Ascending aorta (tissue), 2 donors: ENCODE measurements at regions not wholly inside any gene's neighbourhood (a gene's known extent, or its start where the extent isn't known, plus 50 kb on each side); places are given as distances from the start of the nearest gene placed in this dataset.

Experiments
- DNase-seq, 2 donors: peaks; one replicate each; pipeline ENCODE4 v3.0.0-alpha.2; 2019; ENCODE audit warnings: low spot score in 2 of 2
- H3K27ac ChIP-seq, 2 donors: fragments of 200-600 bp; sonication (generic); one replicate each; pipeline ENCODE4 v1.5.1; 2016 to 2017; ENCODE audit warnings: mild to moderate bottlenecking in 1 of 2
- H3K27me3 ChIP-seq: fragments of 200-600 bp; sonication (generic); one replicate; pipeline ENCODE4 v1.5.1; 2017
- H3K36me3 ChIP-seq, 2 donors: fragments of 200-600 bp; sonication (generic); one replicate each; pipeline ENCODE4 v1.5.1; 2016
- H3K4me1 ChIP-seq, 2 donors: fragments of 200-600 bp; sonication (generic); one replicate each; pipeline ENCODE4 v1.5.1; 2016 to 2017; ENCODE audit warnings: mild to moderate bottlenecking in 1 of 2
- H3K4me3 ChIP-seq, 2 donors: fragments of 200-600 bp; sonication (generic); one replicate each; pipeline ENCODE4 v1.5.1; 2016 to 2017; ENCODE audit warnings: mild to moderate bottlenecking in 1 of 2
- H3K9me3 ChIP-seq, 2 donors: fragments of 200-600 bp; sonication (generic); one replicate each; pipeline ENCODE4 v1.5.1; 2016
- intact Hi-C: fragments of 100-400 bp; cut with DNase I; formaldehyde crosslinking; loops from one replicate; pipeline ENCODE4 v1.15.1; 2023
- TF ChIP-seq, protein P1 (sequence below), 3 experiments: fragments of 200-600 bp in 2 of 3; fragments of 450-650 bp in 1 of 3; sonication (generic) in 2 of 3; IDR thresholded peaks; one replicate each; pipeline ENCODE4 v1.5.1; 2016 to 2019; ENCODE audit warnings: antibody characterized with exemption in 3 of 3, mild to moderate bottlenecking in 1 of 3, moderate library complexity in 1 of 3

DNA sequence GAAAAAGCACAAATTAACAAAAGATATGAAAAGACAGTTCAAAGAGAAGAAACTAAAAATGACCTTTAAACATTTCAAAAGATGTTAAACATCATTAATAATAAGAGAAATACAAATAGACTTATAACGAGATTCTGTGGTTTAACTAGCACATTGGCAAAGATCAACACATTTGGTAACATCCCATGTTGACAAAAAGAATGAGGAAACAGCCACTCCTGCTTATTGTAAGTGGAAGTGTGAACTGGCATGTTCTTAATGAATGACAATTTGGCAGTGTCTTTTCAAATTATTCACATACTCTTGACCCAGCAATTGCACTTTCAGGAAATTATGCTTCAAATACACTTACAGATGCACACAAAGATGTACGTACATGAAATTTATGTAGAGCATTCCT, 176.3 kb downstream of the TLE1 start:
- Histone ChIP-seq H3K27ac (no peak overlapping the region), H3K9me3 (no peaks in the 10 kb centered on the region), H3K36me3 (no peaks in the 10 kb centered on the region), H3K27me3 (no peaks in the 10 kb centered on the region), H3K4me1 (no peaks in the 10 kb centered on the region), H3K4me3 (no peak overlapping the region)
- TF ChIP-seq, protein P1, sequence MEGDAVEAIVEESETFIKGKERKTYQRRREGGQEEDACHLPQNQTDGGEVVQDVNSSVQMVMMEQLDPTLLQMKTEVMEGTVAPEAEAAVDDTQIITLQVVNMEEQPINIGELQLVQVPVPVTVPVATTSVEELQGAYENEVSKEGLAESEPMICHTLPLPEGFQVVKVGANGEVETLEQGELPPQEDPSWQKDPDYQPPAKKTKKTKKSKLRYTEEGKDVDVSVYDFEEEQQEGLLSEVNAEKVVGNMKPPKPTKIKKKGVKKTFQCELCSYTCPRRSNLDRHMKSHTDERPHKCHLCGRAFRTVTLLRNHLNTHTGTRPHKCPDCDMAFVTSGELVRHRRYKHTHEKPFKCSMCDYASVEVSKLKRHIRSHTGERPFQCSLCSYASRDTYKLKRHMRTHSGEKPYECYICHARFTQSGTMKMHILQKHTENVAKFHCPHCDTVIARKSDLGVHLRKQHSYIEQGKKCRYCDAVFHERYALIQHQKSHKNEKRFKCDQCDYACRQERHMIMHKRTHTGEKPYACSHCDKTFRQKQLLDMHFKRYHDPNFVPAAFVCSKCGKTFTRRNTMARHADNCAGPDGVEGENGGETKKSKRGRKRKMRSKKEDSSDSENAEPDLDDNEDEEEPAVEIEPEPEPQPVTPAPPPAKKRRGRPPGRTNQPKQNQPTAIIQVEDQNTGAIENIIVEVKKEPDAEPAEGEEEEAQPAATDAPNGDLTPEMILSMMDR (IDR thresholded peaks at IDR 0.05), result no peak
- no peak for DNase-seq
- intact Hi-C loops, result no loop called here

DNA sequence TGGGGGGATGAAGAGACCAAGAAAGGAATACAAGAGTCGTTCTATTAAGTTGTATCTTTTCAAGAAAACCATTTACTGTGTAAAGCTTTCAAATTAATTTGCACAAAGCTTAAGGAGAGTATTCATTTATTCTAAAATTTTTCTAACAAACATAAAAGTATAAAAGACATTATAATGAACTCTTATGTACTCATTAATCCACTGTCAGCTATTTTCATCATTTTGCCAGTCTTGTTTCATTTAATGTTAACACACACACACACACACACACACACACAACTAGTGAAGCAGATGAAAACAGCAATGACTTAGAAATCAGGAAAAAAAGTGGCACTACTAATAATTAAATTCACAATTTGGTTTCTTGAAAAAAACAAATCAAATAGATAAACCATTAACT, 176.7 kb downstream of the TLE1 start:
- DNase-seq, result no peak

DNA sequence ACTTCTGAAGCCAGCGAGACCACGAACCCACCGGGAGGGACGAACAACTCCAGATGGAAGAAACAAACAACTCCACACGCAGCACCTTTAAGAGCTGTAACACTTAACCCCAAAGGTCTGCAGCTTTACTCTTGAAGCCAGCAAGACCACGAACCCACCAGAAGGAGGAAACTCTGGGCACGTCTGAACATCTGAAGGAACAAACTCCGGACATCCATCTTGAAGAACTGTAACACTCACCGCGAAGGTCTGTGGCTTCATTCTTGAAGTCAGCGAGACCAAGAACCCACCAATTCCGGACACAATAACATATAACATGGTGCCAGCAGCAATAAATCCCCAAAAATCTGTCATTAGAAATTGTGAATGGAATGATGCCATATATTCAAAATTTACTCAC, 180.9 kb downstream of the TLE1 start:
- no peak overlapping the region for H3K4me3 ChIP-seq
- DNase-seq, result no peak
- no peak overlapping the region for H3K27ac ChIP-seq
- H3K9me3 ChIP-seq, result no peaks in the 10 kb centered on the region
- TF ChIP-seq, protein P1 (IDR thresholded peaks at IDR 0.05), result no peak
- no peaks in the 10 kb centered on the region for H3K27me3 ChIP-seq
- intact Hi-C loops, result no loop called here
- no peaks in the 10 kb centered on the region for H3K36me3 ChIP-seq
- H3K4me1 ChIP-seq, result no peaks in the 10 kb centered on the region

More for the DNA sequence above, 176.7 kb downstream of the TLE1 start:
- no peaks in the 10 kb centered on the region for H3K27me3 ChIP-seq
- no peaks in the 10 kb centered on the region for H3K36me3 ChIP-seq
- no peaks in the 10 kb centered on the region for H3K9me3 ChIP-seq
- no peak overlapping the region for H3K27ac ChIP-seq
- no peaks in the 10 kb centered on the region for H3K4me1 ChIP-seq
- TF ChIP-seq, protein P1 (IDR thresholded peaks at IDR 0.05), result no peak
- no peak overlapping the region for H3K4me3 ChIP-seq
- intact Hi-C loops, result no loop called here

DNA sequence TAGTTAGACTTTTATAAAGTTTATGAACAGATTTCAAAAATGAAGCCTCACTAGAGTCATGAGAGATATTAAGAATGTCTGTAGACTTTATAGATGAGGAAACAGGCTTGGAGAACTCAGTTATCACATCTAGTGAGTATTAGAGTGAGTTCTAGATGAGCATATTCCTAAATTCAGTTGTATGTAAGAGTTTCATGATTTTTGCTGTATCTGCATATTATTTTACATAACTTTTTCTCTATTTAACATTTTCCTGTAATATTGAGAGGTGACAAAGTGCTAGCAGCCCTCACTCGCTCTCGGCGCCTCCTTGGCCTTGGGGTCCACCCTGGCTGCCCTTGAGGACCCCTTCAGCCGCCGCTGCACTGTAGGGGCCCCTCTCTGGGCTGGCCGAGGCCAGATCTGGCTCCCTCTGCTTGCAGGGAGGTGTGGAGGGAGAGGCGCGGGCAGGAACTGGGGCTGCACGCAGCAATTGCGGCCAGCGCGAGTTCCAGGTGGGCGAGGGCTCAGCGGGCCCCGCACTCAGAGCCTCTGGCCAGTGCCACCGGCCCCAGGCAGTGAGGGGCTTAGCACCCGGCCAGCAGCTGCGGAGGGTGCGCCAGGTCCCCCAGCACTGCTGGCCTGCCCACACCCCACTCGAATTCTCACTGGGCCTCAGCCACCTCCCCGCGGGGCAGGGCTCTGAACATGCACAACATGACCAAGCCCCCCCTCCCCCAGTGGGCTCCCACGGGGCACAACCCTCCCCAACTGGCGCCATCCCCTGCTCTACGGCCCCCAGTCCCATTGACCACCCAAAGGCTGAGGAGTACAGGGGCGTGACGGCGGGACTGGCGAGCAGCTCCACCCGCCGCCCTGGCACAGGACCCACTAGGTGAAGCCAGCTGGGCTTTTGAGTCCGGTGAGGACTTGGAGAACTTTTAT, 182.1 kb downstream of the TLE1 start:
- intact Hi-C loops, result no loop called here
- no peaks in the 10 kb centered on the region for H3K9me3 ChIP-seq
- DNase-seq, result no peak
- no peak overlapping the region for H3K27ac ChIP-seq
- TF ChIP-seq, protein P1 (IDR thresholded peaks at IDR 0.05), result no peak
- no peak overlapping the region for H3K4me3 ChIP-seq
- H3K4me1 ChIP-seq, result no peaks in the 10 kb centered on the region
- no peaks in the 10 kb centered on the region for H3K36me3 ChIP-seq
- no peaks in the 10 kb centered on the region for H3K27me3 ChIP-seq

DNA sequence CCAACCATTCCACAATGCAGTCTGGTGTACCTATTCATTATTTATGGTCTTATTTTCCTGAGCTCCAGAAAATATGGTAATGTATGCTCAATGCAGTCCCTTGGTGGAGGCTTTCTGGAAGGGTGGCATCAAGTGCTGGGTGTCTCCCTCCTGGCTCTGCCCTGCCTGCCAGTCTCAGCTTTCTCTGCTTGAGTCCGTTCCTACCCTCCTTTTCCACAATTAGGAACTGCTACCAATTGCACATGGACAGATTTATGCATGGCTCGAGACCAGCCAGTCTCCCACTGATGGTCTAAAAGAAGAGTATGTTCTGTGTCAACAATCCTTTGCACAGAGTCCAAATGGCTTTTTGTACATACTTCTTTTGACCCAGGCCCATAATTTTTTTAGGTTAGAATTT, 189.8 kb downstream of the TLE1 start:
- intact Hi-C loops, result loop anchor here (1.0 to 10.0 kb wide), 6 partner anchors 113 to 415 kb away; partner anchors contain the start of gene TLE1
- Histone ChIP-seq H3K36me3 (no peaks in the 10 kb centered on the region), H3K27me3 (no peaks in the 10 kb centered on the region), H3K9me3 (no peaks in the 10 kb centered on the region), H3K4me3 (peak overlapping the region in 1 of 2 donors; percentile 29), H3K4me1 (peaks cover 5 to 15% of the 10 kb centered on the region in 2 donors), H3K27ac (peak overlapping the region; percentile 69 to 82)
- TF ChIP-seq, protein P1 (IDR thresholded peaks at IDR 0.05), result no peak
- DNase-seq, result no peak
